ENCODE measurements at regions not wholly inside any gene's neighbourhood (a gene's known extent, or its start where the extent isn't known, plus 50 kb on each side); places are given as distances from the start of the nearest gene placed in this dataset.

- Histone ChIP-seq H2AFZ (ENCODE audit: low read depth, low read length, severe bottlenecking) (no peak overlapping the region), H3K9me3 (ENCODE audit: insufficient read depth, low read length) (no peaks in the 10 kb centered on the region), H3K36me3 (ENCODE audit: low read length) (no peaks in the 10 kb centered on the region), H3F3A (ENCODE audit: insufficient read depth) (no peaks in the 10 kb centered on the region), H3K79me2 (ENCODE audit: insufficient read depth, low read length) (no peaks in the 10 kb centered on the region), H3K4me3 (ENCODE audit: insufficient read depth, low read length, poor library complexity, severe bottlenecking) (no peak overlapping the region), H3K27me3 (ENCODE audit: low read length) (no peaks in the 10 kb centered on the region), H3K4me2 (ENCODE audit: low read depth, low read length, poor library complexity, severe bottlenecking) (no peak overlapping the region), H3K9me2 (replicated peaks; ENCODE audit: insufficient read depth, low read length) (no peaks in the 10 kb centered on the region), H3K9ac (ENCODE audit: low read length) (no peak overlapping the region), H3K27ac (ENCODE audit: low read depth, low read length) (no peak overlapping the region), H4K20me1 (ENCODE audit: low read depth, low read length) (no peaks in the 10 kb centered on the region)
- TF ChIP-seq CTCF (IDR thresholded peaks at IDR 0.05; ENCODE audit: insufficient read depth, low read length, poor library complexity, severe bottlenecking) (no peak), EZH2phosphoT487 (conservative IDR thresholded peaks at IDR 0.05; ENCODE audit: low read length) (no peak)
These were observed 163.4 kb upstream of the FREM1 start for GRCh38 chr9:15073620-15074019.

- H4K20me1 ChIP-seq (ENCODE audit: low read depth, low read length), result no peaks in the 10 kb centered on the region
- no peaks in the 10 kb centered on the region for H3K27me3 ChIP-seq (ENCODE audit: low read length)
- H3K27ac ChIP-seq (ENCODE audit: low read depth, low read length), result no peak overlapping the region
- no peak overlapping the region for H3K4me3 ChIP-seq (ENCODE audit: insufficient read depth, low read length, poor library complexity, severe bottlenecking)
- no peaks in the 10 kb centered on the region for H3K36me3 ChIP-seq (ENCODE audit: low read length)
- H3K4me2 ChIP-seq (ENCODE audit: low read depth, low read length, poor library complexity, severe bottlenecking), result no peak overlapping the region
- H3K79me2 ChIP-seq (ENCODE audit: insufficient read depth, low read length), result no peaks in the 10 kb centered on the region
- H3K9me2 ChIP-seq (replicated peaks; ENCODE audit: insufficient read depth, low read length), result no peaks in the 10 kb centered on the region
- H3F3A ChIP-seq (ENCODE audit: insufficient read depth), result no peaks in the 10 kb centered on the region
- TF ChIP-seq CTCF (IDR thresholded peaks at IDR 0.05; ENCODE audit: insufficient read depth, low read length, poor library complexity, severe bottlenecking) (no peak), EZH2phosphoT487 (conservative IDR thresholded peaks at IDR 0.05; ENCODE audit: low read length) (no peak)
- H3K9me3 ChIP-seq (ENCODE audit: insufficient read depth, low read length), result no peaks in the 10 kb centered on the region
- H2AFZ ChIP-seq (ENCODE audit: low read depth, low read length, severe bottlenecking), result no peak overlapping the region
- no peak overlapping the region for H3K9ac ChIP-seq (ENCODE audit: low read length)
These were observed 160.5 kb upstream of the FREM1 start for GRCh38 chr9:15070716-15071115.

- H3K9me3 ChIP-seq (ENCODE audit: insufficient read depth, low read length), result no peaks in the 10 kb centered on the region
- no peak overlapping the region for H3K4me2 ChIP-seq (ENCODE audit: low read depth, low read length, poor library complexity, severe bottlenecking)
- no peaks in the 10 kb centered on the region for H3K79me2 ChIP-seq (ENCODE audit: insufficient read depth, low read length)
- H3K4me3 ChIP-seq (ENCODE audit: insufficient read depth, low read length, poor library complexity, severe bottlenecking), result no peak overlapping the region
- H3K36me3 ChIP-seq (ENCODE audit: low read length), result no peaks in the 10 kb centered on the region
- no peaks in the 10 kb centered on the region for H3K9me2 ChIP-seq (replicated peaks; ENCODE audit: insufficient read depth, low read length)
- no peaks in the 10 kb centered on the region for H4K20me1 ChIP-seq (ENCODE audit: low read depth, low read length)
- H3F3A ChIP-seq (ENCODE audit: insufficient read depth), result no peaks in the 10 kb centered on the region
- H3K27me3 ChIP-seq (ENCODE audit: low read length), result no peaks in the 10 kb centered on the region
- no peak overlapping the region for H3K9ac ChIP-seq (ENCODE audit: low read length)
- H3K27ac ChIP-seq (ENCODE audit: low read depth, low read length), result no peak overlapping the region
- H2AFZ ChIP-seq (ENCODE audit: low read depth, low read length, severe bottlenecking), result no peak overlapping the region
- no peak for TF ChIP-seq EZH2phosphoT487 (conservative IDR thresholded peaks at IDR 0.05; ENCODE audit: low read length)
- no peak for TF ChIP-seq CTCF (IDR thresholded peaks at IDR 0.05; ENCODE audit: insufficient read depth, low read length, poor library complexity, severe bottlenecking)
These were observed 158.9 kb upstream of the FREM1 start for GRCh38 chr9:15069106-15069505.

- Histone ChIP-seq H3K9ac (ENCODE audit: low read length) (no peak overlapping the region), H3K4me3 (ENCODE audit: insufficient read depth, low read length, poor library complexity, severe bottlenecking) (no peak overlapping the region), H3K27me3 (ENCODE audit: low read length) (no peaks in the 10 kb centered on the region), H3K79me2 (ENCODE audit: insufficient read depth, low read length) (no peaks in the 10 kb centered on the region), H3K9me2 (replicated peaks; ENCODE audit: insufficient read depth, low read length) (no peaks in the 10 kb centered on the region), H3F3A (ENCODE audit: insufficient read depth) (no peaks in the 10 kb centered on the region), H3K9me3 (ENCODE audit: insufficient read depth, low read length) (no peaks in the 10 kb centered on the region), H2AFZ (ENCODE audit: low read depth, low read length, severe bottlenecking) (no peak overlapping the region), H3K4me2 (ENCODE audit: low read depth, low read length, poor library complexity, severe bottlenecking) (no peak overlapping the region), H3K36me3 (ENCODE audit: low read length) (no peaks in the 10 kb centered on the region), H3K27ac (ENCODE audit: low read depth, low read length) (no peak overlapping the region), H4K20me1 (ENCODE audit: low read depth, low read length) (no peaks in the 10 kb centered on the region)
- TF ChIP-seq CTCF (IDR thresholded peaks at IDR 0.05; ENCODE audit: insufficient read depth, low read length, poor library complexity, severe bottlenecking), result no peak
- TF ChIP-seq EZH2phosphoT487 (conservative IDR thresholded peaks at IDR 0.05; ENCODE audit: low read length), result no peak
These were observed 158.0 kb upstream of the FREM1 start for GRCh38 chr9:15068261-15068660.

Data from SU-DHL-6 (cell line).